OCI-LY1 (cell line): ENCODE measurements at regions not wholly inside any gene's neighbourhood (a gene's known extent, or its start where the extent isn't known, plus 50 kb on each side); places are given as distances from the start of the nearest gene placed in this dataset.

Experiments
- EZH2 ChIP-seq: fragments of 200-600 bp; sonication (generic), shearing (Covaris generic); IDR thresholded peaks from 2 replicates; pipeline ENCODE4 v1.8.0; 2017; ENCODE audit warnings: borderline replicate concordance, mixed run types, mild to moderate bottlenecking, antibody characterized with exemption, low read length, moderate library complexity, mixed read lengths
- TF ChIP-seq, protein P1 (sequence below): fragments of 200-600 bp; sonication (generic), shearing (Covaris generic); IDR thresholded peaks from 2 replicates; pipeline ENCODE4 v1.5.1; 2017; ENCODE audit warnings: mild to moderate bottlenecking, antibody characterized with exemption, low read length, moderate library complexity, mixed read lengths

DNA sequence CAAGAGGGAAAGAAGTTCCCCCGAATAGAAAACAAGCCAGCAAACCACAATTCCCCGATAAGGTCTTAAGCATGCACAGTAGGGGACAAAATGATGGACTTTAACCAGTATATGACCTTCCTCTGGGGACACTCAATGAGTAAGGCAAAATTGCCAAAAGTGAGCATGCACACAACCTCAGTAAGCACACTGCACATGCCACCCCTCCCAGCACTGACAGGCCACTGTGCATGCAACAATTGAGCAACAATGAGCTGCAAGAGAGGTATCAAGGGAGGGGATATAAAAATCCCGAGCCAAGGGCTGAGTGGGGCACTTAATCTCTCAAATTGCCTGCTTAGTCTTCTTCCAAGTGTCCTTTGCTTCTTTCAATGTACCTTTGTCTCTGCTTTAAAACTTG, 935.8 kb upstream of the SLC39A10 start:
- TF ChIP-seq, protein P1, sequence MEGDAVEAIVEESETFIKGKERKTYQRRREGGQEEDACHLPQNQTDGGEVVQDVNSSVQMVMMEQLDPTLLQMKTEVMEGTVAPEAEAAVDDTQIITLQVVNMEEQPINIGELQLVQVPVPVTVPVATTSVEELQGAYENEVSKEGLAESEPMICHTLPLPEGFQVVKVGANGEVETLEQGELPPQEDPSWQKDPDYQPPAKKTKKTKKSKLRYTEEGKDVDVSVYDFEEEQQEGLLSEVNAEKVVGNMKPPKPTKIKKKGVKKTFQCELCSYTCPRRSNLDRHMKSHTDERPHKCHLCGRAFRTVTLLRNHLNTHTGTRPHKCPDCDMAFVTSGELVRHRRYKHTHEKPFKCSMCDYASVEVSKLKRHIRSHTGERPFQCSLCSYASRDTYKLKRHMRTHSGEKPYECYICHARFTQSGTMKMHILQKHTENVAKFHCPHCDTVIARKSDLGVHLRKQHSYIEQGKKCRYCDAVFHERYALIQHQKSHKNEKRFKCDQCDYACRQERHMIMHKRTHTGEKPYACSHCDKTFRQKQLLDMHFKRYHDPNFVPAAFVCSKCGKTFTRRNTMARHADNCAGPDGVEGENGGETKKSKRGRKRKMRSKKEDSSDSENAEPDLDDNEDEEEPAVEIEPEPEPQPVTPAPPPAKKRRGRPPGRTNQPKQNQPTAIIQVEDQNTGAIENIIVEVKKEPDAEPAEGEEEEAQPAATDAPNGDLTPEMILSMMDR, result no peak
- no peak for TF ChIP-seq EZH2
